ENCODE measurements at regions not wholly inside any gene's neighbourhood (a gene's known extent, or its start where the extent isn't known, plus 50 kb on each side); places are given as distances from the start of the nearest gene placed in this dataset.

GRCh38 chr3:168241156-168241555 is 145.4 kb upstream of the GOLIM4 start:
- TF ChIP-seq CTCF (IDR thresholded peaks at IDR 0.05; ENCODE audit: control insufficient read depth, extremely low read depth, insufficient read depth) = no peak
- no peak for DNase-seq (ENCODE audit: low read depth)
- H3K4me3 ChIP-seq (ENCODE audit: low read depth, low read length) = no peak overlapping the region

- H3K4me3 ChIP-seq (ENCODE audit: low read depth, low read length) = no peak overlapping the region
- no peak for DNase-seq (ENCODE audit: low read depth)
- TF ChIP-seq CTCF (IDR thresholded peaks at IDR 0.05; ENCODE audit: control insufficient read depth, extremely low read depth, insufficient read depth) = no peak
Observed at GRCh38 chr3:168239287-168239686, 143.6 kb upstream of the GOLIM4 start.

- TF ChIP-seq CTCF (IDR thresholded peaks at IDR 0.05; ENCODE audit: control insufficient read depth, extremely low read depth, insufficient read depth) = no peak
- DNase-seq (ENCODE audit: low read depth) = no peak
- H3K4me3 ChIP-seq (ENCODE audit: low read depth, low read length) = no peak overlapping the region
Observed at GRCh38 chr3:168233001-168233400, 137.3 kb upstream of the GOLIM4 start.

GRCh38 chr3:168223085-168223484 is 127.4 kb upstream of the GOLIM4 start:
- H3K4me3 ChIP-seq (ENCODE audit: low read depth, low read length) = no peak overlapping the region
- DNase-seq (ENCODE audit: low read depth) = no peak
- no peak for TF ChIP-seq CTCF (IDR thresholded peaks at IDR 0.05; ENCODE audit: control insufficient read depth, extremely low read depth, insufficient read depth)

GRCh38 chr3:168220556-168220955 is 124.8 kb upstream of the GOLIM4 start:
- DNase-seq (ENCODE audit: low read depth) = no peak
- no peak for TF ChIP-seq CTCF (IDR thresholded peaks at IDR 0.05; ENCODE audit: control insufficient read depth, extremely low read depth, insufficient read depth)
- H3K4me3 ChIP-seq (ENCODE audit: low read depth, low read length) = no peak overlapping the region

GRCh38 chr3:168219530-168219929 is 123.8 kb upstream of the GOLIM4 start:
- no peak overlapping the region for H3K4me3 ChIP-seq (ENCODE audit: low read depth, low read length)
- no peak for DNase-seq (ENCODE audit: low read depth)
- no peak for TF ChIP-seq CTCF (IDR thresholded peaks at IDR 0.05; ENCODE audit: control insufficient read depth, extremely low read depth, insufficient read depth)

- H3K4me3 ChIP-seq (ENCODE audit: low read depth, low read length) = no peak overlapping the region
- DNase-seq (ENCODE audit: low read depth) = no peak
- TF ChIP-seq CTCF (IDR thresholded peaks at IDR 0.05; ENCODE audit: control insufficient read depth, extremely low read depth, insufficient read depth) = no peak
Observed at GRCh38 chr3:168218600-168218999, 122.9 kb upstream of the GOLIM4 start.
